Activated T-helper 1 cell treated with anti-CD3 and anti-CD28 coated beads, Interleukin-12 subunit alpha, Interleukin-12 subunit beta, Interleukin-2, Interleukin-4 antibody, amounts not matched to agents 30 ng/mL and 10 ng/mL and 1 ng/mL, durations not matched to agents 14 hours and 24 hours and 36 hours (primary cell): ENCODE measurements at regions not wholly inside any gene's neighbourhood (a gene's known extent, or its start where the extent isn't known, plus 50 kb on each side); places are given as distances from the start of the nearest gene placed in this dataset.

ENCODE experiments used
- DNase-seq: peaks from one replicate; pipeline ENCODE4 v3.0.0; 2021; ENCODE audit warnings: low spot score
- H3K27ac Mint-ChIP-seq: one replicate; pipeline ENCODE4 v1.8.0; 2021; ENCODE audit warnings: mild to moderate bottlenecking, mixed read lengths
- H3K27me3 Mint-ChIP-seq: one replicate; pipeline ENCODE4 v1.8.0; 2022; ENCODE audit warnings: mild to moderate bottlenecking, moderate library complexity, mixed read lengths; ENCODE audit not compliant: insufficient read depth
- H3K36me3 Mint-ChIP-seq: one replicate; pipeline ENCODE4 v1.8.0; 2021; ENCODE audit warnings: low read depth, mixed read lengths
- H3K4me1 Mint-ChIP-seq: one replicate; pipeline ENCODE4 v1.8.0; 2021; ENCODE audit warnings: low read depth, mixed read lengths
- H3K4me3 Mint-ChIP-seq: one replicate; pipeline ENCODE4 v1.8.0; 2021; ENCODE audit warnings: mild to moderate bottlenecking, moderate library complexity, mixed read lengths
- H3K9me3 Mint-ChIP-seq: one replicate; pipeline ENCODE4 v1.8.0; 2021; ENCODE audit warnings: mixed read lengths
- intact Hi-C: fragments of 100-400 bp; cut with micrococcal nuclease; formaldehyde crosslinking; loops from one replicate; pipeline ENCODE4 v1.15.1; 2024

DNA sequence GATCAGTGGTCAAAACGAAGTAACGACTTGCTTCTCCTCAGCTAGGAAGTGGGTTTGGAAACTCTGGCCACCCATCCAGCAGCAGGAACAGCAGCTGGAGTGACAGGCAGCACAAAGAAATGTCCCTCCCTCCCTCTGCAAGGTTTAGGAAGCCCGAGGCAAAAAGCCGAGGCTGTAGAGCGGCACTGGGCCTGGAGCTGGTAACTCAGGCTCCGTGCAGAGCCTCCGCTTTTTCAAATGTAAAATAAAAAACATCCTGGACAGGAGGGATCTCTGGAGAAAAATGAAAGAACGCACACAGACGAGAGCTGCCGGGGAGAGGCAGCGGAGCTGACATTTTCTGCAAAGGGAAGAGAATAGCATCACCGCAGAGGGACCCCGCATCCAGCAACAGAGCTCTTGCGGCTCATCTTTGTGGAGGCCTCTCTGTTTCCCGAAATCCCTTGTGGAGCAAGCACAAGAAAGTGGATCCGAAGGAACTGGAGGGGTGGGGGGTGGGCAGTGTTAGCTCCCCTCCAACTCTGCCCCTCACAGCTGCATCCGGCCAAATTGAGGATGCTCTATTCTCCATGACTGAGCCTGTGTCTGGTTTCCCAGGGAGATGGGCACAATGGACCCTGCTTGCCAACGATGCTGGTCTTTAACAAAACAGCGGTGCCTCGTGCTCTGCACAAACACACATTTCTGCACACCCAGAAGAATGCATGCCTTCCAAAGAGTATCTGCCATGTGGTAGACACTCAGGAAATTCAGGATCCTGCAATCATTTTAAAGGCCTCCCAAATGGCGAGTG, 335.5 kb upstream of the ZFHX3 start:
- Mint-ChIP-seq H3K27me3 (no peaks in the 10 kb centered on the region), H3K36me3 (no peaks in the 10 kb centered on the region), H3K4me1 (no peaks in the 10 kb centered on the region), H3K27ac (no peak overlapping the region), H3K4me3 (no peak overlapping the region), H3K9me3 (peaks cover 3% of the 10 kb centered on the region)
- intact Hi-C loops = no loop called here
- DNase-seq = no peak

DNA sequence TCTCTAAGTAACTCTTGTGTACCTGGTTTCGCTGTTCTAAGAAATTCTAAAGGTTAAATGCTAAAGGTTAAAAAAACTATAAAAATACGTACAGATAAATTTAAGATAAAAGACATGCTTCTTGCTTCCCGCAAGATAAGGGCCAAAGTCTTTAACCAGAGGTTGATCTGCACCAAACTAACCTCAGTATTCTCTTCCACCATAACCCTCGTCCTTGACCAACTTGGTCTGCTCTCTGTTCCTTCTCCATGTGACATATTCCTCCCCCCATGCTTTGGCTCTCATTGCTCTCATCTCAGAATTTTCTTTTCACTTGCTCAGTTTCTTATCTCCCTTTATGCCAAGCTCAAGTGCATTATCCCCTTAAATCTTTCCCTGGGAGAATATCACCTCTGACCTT, 330.5 kb upstream of the ZFHX3 start:
- intact Hi-C loops = no loop called here
- Mint-ChIP-seq H3K27ac (no peak overlapping the region), H3K4me3 (no peak overlapping the region), H3K36me3 (no peaks in the 10 kb centered on the region), H3K4me1 (no peaks in the 10 kb centered on the region), H3K9me3 (no peaks in the 10 kb centered on the region), H3K27me3 (no peaks in the 10 kb centered on the region)
- DNase-seq = no peak

DNA sequence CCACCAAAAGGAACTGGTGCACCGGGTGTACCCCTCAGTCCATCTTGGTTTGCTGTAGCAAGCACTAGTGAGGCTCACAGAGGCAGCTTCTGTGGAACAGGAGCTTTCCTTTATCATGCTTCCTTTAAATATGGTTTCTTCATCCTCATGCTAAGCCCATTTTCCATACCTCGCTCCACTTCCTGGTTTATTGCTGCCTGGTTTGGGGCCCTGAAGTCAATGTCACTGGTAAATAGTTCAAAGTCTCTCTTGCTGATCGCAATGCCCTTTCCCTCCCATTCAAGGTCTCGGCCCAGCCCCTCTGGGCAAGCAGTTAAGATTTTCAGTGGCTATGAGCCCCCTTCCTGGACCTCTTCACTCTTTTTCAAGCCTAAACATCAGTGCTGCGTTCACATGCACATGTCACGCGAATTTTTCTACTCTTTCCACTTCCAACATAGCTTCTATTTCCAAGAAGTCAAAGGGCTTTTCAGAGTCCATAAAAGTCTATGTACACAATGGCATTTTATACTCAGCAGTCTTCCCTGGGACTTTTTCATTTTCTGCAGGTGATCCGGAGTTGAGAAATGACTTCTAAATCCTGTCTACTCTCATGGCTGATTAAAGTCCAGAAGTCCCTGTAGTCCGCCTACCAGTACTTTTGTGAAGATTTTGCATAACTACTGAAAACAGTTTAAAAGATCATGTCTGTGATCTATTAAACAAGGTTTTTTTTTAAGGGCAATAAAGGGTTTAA, 323.8 kb upstream of the ZFHX3 start:
- intact Hi-C loops = no loop called here
- peaks cover 2% of the 10 kb centered on the region for H3K27me3 Mint-ChIP-seq
- H3K36me3 Mint-ChIP-seq = no peaks in the 10 kb centered on the region
- DNase-seq = no peak
- H3K27ac Mint-ChIP-seq = no peak overlapping the region
- H3K4me1 Mint-ChIP-seq = no peaks in the 10 kb centered on the region
- no peak overlapping the region for H3K4me3 Mint-ChIP-seq
- no peaks in the 10 kb centered on the region for H3K9me3 Mint-ChIP-seq

DNA sequence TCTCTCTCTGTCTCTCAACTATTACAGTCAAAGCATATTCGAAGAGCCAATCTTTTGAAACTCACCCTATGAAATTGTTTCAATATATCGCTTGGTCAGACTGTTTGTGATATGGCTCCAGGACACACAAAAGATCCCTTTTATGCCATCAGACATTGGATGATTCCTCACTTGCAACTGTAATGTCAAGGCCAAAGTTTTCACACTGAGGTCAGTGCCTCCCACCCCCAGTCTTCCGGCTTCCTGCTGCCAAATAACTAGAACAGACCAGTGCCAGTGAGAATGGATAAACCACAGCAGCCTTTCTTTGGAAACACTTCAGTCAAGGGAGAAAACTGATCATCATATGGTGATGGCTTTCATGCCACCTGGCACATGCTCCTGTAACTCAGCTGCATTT, 321.9 kb upstream of the ZFHX3 start:
- Mint-ChIP-seq H3K4me3 (no peak overlapping the region), H3K9me3 (no peaks in the 10 kb centered on the region), H3K27me3 (peaks cover 2% of the 10 kb centered on the region), H3K4me1 (no peaks in the 10 kb centered on the region), H3K27ac (no peak overlapping the region), H3K36me3 (no peaks in the 10 kb centered on the region)
- DNase-seq = no peak
- intact Hi-C loops = no loop called here

DNA sequence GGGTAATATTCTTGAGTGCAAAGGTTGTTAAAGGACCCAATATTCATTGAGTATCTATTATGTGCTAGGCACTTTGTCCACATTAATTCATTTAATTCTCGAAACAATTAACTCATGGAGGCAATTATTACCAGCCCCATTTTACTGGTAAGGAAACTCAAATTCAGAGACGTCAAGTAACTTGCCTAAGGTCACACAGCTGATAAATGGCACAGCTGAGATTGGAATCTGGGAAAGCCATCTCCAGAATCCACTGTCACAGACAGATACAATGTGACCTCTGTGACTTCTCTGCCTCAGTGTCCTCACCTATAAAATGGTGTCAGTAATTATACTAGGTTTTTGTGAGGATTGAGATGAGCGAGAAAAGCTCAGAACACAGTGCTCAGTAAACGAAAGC, 320.8 kb upstream of the ZFHX3 start:
- Mint-ChIP-seq H3K36me3 (no peaks in the 10 kb centered on the region), H3K4me3 (no peak overlapping the region), H3K4me1 (no peaks in the 10 kb centered on the region), H3K27ac (no peak overlapping the region), H3K27me3 (peaks cover 2% of the 10 kb centered on the region), H3K9me3 (no peaks in the 10 kb centered on the region)
- DNase-seq = no peak
- intact Hi-C loops = no loop called here

DNA sequence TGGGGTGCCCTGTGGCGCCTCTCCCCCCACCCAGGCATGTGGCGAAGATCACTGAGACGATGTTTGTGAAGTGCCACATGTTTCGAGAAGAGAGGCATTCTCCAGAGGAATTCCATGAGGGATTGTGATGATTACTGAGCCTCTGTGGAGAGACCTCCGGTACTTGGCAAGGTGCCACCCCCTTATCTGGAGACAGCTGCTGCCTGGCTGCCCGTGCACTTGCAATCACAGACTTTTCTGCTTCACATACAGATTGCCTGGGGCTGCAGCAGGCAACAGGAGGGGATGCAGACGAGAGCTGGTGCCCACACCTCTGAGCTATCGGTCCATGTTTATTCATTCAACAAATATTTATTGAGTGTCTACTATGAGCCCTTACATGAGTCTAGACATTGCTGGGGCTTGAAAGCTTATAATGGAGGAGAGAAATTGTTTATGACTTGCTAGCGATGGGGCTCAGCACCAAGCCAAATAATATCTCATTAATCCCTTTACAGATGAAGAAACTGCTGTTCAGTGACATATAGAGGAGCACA, 317.2 kb upstream of the ZFHX3 start:
- H3K4me1 Mint-ChIP-seq = no peaks in the 10 kb centered on the region
- DNase-seq = no peak
- H3K4me3 Mint-ChIP-seq = no peak overlapping the region
- no peaks in the 10 kb centered on the region for H3K27me3 Mint-ChIP-seq
- no peaks in the 10 kb centered on the region for H3K9me3 Mint-ChIP-seq
- intact Hi-C loops = no loop called here
- no peak overlapping the region for H3K27ac Mint-ChIP-seq
- no peaks in the 10 kb centered on the region for H3K36me3 Mint-ChIP-seq

DNA sequence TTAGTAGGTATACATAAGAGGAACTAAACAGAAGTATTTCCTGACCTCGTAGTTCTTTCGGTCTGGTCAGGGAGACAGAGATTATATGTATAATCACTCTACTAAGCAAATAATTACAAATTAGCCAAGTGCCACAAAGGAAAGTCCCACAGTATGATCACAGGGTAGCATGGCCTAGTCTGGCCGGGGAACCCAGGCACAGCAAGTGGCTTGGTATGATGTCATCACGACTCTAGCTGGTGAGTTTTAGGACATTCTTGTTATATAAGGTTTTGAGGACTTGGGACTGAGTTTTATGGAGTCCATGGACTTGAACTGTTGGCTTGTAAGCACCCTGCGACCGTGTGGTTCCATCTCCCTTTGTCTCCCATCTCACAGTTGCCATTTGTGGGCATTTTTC, 316.5 kb upstream of the ZFHX3 start:
- Mint-ChIP-seq H3K4me1 (no peaks in the 10 kb centered on the region), H3K4me3 (no peak overlapping the region), H3K9me3 (no peaks in the 10 kb centered on the region), H3K36me3 (no peaks in the 10 kb centered on the region), H3K27me3 (no peaks in the 10 kb centered on the region), H3K27ac (no peak overlapping the region)
- DNase-seq = no peak
- intact Hi-C loops = no loop called here

DNA sequence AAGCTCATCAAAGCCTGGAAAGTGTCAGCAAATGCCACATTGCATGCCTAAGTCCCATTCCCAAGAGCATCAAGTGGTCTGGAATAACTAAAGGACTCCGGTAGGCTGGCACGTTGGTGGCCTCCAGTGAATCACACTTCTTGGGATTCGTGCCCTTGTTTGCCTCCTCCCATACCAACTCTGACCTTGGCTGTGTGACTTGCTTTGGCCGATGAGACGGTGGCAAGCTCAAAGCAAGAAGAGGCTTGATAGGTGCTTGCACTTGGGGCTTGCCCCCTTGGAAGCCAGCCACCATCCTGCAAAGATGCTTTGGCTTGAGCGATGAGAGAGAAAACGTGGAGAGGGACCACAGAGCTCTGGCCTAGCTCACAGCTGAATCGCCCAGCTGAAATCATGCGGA, 313.1 kb upstream of the ZFHX3 start:
- H3K4me1 Mint-ChIP-seq = no peaks in the 10 kb centered on the region
- H3K4me3 Mint-ChIP-seq = no peak overlapping the region
- DNase-seq = no peak
- H3K36me3 Mint-ChIP-seq = no peaks in the 10 kb centered on the region
- H3K27ac Mint-ChIP-seq = no peak overlapping the region
- H3K9me3 Mint-ChIP-seq = no peaks in the 10 kb centered on the region
- intact Hi-C loops = no loop called here
- no peaks in the 10 kb centered on the region for H3K27me3 Mint-ChIP-seq

DNA sequence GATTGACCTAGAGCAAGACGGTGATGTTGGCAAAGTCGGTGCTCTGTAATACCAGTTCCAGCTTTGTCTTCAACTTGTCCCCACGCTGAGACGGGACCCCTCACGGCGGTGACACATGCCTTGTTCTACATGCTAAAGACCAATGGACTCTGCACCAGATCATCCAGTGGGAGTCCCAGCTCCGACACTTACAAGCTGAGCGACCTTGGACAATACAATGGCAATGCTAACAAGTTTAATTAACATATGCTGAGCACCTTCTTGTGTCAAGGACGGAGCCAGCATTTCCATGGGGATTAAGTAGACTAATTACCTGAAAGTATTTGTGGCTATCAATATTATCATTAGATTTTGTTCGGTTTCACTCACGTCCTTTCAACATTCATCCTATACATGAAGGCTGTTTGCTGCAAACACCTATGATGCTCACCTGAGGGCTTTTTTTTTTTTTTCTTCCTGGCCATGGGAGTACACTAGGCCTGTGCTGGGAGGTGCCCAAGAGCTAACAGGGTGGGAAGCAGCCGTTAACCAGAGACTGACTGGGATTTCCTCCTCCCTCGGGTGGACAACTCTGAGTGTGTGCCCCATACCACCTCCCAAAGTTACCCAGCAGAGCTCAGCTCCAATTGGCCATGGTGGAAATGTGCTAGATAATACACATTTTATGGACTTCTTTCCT, 308.6 kb upstream of the ZFHX3 start:
- Mint-ChIP-seq H3K27ac (no peak overlapping the region), H3K36me3 (no peaks in the 10 kb centered on the region), H3K4me3 (no peak overlapping the region), H3K9me3 (no peaks in the 10 kb centered on the region), H3K27me3 (no peaks in the 10 kb centered on the region), H3K4me1 (no peaks in the 10 kb centered on the region)
- DNase-seq = no peak
- intact Hi-C loops = no loop called here

DNA sequence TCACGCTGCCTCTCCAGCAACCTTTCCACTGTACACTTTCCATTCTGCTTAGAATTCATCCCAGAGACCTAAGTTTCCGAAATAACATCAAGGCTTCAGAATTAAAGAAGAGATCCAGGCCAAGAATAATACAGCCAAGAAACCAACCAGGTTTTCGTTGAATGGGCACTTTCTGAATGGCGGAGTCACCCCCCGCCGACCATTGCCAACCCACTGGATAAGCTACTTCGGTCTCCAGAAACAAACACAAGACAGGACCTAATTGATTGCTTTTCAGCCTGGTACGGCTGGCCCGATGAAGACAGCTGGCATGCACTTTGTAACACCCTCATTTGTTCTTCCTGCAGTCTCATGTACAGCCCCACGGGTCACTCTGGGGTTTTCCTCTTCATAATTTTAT, 308.1 kb upstream of the ZFHX3 start:
- H3K4me1 Mint-ChIP-seq = no peaks in the 10 kb centered on the region
- H3K4me3 Mint-ChIP-seq = no peak overlapping the region
- no peaks in the 10 kb centered on the region for H3K27me3 Mint-ChIP-seq
- no peaks in the 10 kb centered on the region for H3K9me3 Mint-ChIP-seq
- H3K27ac Mint-ChIP-seq = no peak overlapping the region
- no peak for DNase-seq
- H3K36me3 Mint-ChIP-seq = no peaks in the 10 kb centered on the region
- intact Hi-C loops = no loop called here

DNA sequence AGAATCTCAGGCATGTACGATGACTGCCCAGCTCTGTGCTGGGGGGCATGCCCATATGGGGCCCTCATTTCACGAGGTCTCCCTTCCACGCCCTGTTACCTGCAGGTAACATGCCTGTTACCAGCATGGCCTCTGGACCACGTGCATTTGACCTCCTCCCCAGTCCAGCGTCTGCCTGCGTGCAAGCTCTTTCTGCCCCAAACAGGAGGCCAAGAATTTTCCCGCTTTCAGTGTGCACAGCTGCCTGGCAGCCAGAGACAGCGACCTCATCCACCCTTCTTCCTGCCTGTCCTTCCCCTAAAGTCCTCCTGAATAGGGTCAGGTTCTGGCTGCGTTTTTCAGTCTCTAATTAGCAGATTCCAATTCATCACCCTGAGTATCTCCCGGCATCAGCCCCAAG, 306.5 kb upstream of the ZFHX3 start:
- H3K9me3 Mint-ChIP-seq = no peaks in the 10 kb centered on the region
- H3K27me3 Mint-ChIP-seq = no peaks in the 10 kb centered on the region
- H3K36me3 Mint-ChIP-seq = no peaks in the 10 kb centered on the region
- intact Hi-C loops = no loop called here
- H3K27ac Mint-ChIP-seq = no peak overlapping the region
- no peak overlapping the region for H3K4me3 Mint-ChIP-seq
- no peak for DNase-seq
- H3K4me1 Mint-ChIP-seq = no peaks in the 10 kb centered on the region

DNA sequence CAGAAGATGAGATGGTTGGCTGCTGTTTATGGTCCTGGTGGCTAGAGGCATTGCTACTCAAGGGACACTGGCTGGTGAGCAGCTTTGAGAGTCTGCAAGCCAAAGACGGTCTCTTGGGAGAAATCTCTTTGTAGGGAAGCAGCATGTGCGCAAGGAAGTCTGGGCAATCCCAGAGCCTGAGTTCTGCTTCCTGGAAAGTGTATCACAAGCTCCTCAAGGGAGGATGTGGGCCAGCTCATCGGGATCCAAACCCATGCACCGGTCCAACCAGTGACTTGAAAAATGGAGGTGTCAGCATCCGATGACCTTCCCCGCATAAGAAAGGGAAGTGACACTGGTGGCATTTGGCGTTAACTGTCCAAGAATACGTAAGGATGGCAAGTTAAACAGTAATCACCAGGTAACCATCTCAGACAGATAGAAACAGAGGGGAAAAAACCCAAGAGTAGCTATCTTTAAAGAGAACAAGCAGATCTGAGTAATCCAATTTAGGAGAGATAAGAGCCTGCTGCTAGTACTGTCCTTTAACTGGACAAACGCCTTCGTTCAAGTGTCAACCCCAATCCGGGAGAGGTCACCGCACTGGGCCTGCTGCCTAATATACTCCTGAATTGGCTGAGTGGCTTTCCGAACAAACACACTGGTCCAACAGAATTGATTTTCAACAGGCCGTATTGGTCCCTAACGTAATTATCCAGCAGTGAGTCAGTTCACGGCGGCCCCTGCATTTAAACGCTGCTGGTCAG, 303.0 kb upstream of the ZFHX3 start:
- Mint-ChIP-seq H3K4me3 (no peak overlapping the region), H3K9me3 (no peaks in the 10 kb centered on the region), H3K27me3 (no peaks in the 10 kb centered on the region), H3K4me1 (no peaks in the 10 kb centered on the region), H3K36me3 (no peaks in the 10 kb centered on the region), H3K27ac (no peak overlapping the region)
- intact Hi-C loops = no loop called here
- no peak for DNase-seq
